H9 (cell line): ENCODE measurements at regions not wholly inside any gene's neighbourhood (a gene's known extent, or its start where the extent isn't known, plus 50 kb on each side); places are given as distances from the start of the nearest gene placed in this dataset.

ENCODE experiments used
- DNase-seq: peaks from one replicate; pipeline ENCODE4 v3.0.0-alpha.2; 2017
- H2AFZ ChIP-seq: one replicate; pipeline ENCODE4 v1.6.1; 2013; ENCODE audit warnings: mild to moderate bottlenecking, low read length, control low read depth, moderate library complexity
- H2AK5ac ChIP-seq: 2 replicates; pipeline ENCODE4 v1.6.1; 2013; ENCODE audit warnings: low read length, control low read depth, mixed read lengths; ENCODE audit not compliant: insufficient read length
- H2BK120ac ChIP-seq: one replicate; pipeline ENCODE4 v1.6.1; 2013; ENCODE audit warnings: low read depth, mild to moderate bottlenecking, low read length, control low read depth, inconsistent platforms; ENCODE audit not compliant: poor library complexity, severe bottlenecking
- H2BK12ac ChIP-seq: 2 replicates; pipeline ENCODE4 v1.6.1; 2013; ENCODE audit warnings: low read length, control low read depth, mixed read lengths, low read depth; ENCODE audit not compliant: insufficient read length
- H2BK15ac ChIP-seq: 2 replicates; pipeline ENCODE4 v1.6.1; 2013; ENCODE audit warnings: low read depth, low read length, control low read depth
- H2BK20ac ChIP-seq: one replicate; pipeline ENCODE4 v1.6.1; 2013; ENCODE audit warnings: low read depth, mild to moderate bottlenecking, low read length, control low read depth, inconsistent platforms; ENCODE audit not compliant: poor library complexity, severe bottlenecking
- H2BK5ac ChIP-seq: 2 replicates; pipeline ENCODE4 v1.6.1; 2013; ENCODE audit warnings: low read length, control low read depth, mixed read lengths; ENCODE audit not compliant: insufficient read length
- H3K14ac ChIP-seq: 2 replicates; pipeline ENCODE4 v1.6.1; 2013; ENCODE audit warnings: low read length, control low read depth; ENCODE audit not compliant: insufficient read depth
- H3K18ac ChIP-seq: 2 replicates; pipeline ENCODE4 v1.6.1; 2013; ENCODE audit warnings: low read depth, mild to moderate bottlenecking, mixed read lengths, low read length, control low read depth; ENCODE audit not compliant: insufficient read length
- H3K23ac ChIP-seq: 2 replicates; pipeline ENCODE4 v1.6.1; 2013; ENCODE audit warnings: low read length, control low read depth, mixed read lengths, low read depth; ENCODE audit not compliant: insufficient read length
- H3K23me2 ChIP-seq: 2 replicates; pipeline ENCODE4 v1.6.1; 2013; ENCODE audit warnings: low read depth, mild to moderate bottlenecking, mixed read lengths, low read length, control low read depth; ENCODE audit not compliant: insufficient read length, poor library complexity, severe bottlenecking
- H3K27ac ChIP-seq: 2 replicates; pipeline ENCODE4 v1.5.1; 2013; ENCODE audit warnings: low read length, control low read depth, mixed read lengths, low read depth; ENCODE audit not compliant: insufficient read length
- H3K27me3 ChIP-seq: 2 replicates; pipeline ENCODE4 v1.6.1; 2013; ENCODE audit warnings: low read length, control low read depth, inconsistent platforms; ENCODE audit not compliant: insufficient read depth
- H3K4ac ChIP-seq: 2 replicates; pipeline ENCODE4 v1.6.1; 2013; ENCODE audit warnings: low read depth, mild to moderate bottlenecking, control low read depth, inconsistent platforms, low read length, moderate library complexity
- H3K4me1 ChIP-seq: 2 replicates; pipeline ENCODE4 v1.6.1; 2013; ENCODE audit warnings: low read length, control low read depth, inconsistent platforms; ENCODE audit not compliant: insufficient read depth
- H3K4me2 ChIP-seq: 2 replicates; pipeline ENCODE4 v1.6.1; 2013; ENCODE audit warnings: low read length, control low read depth, mixed read lengths; ENCODE audit not compliant: insufficient read length, insufficient read depth
- H3K56ac ChIP-seq: 2 replicates; pipeline ENCODE4 v1.6.1; 2013; ENCODE audit warnings: low read depth, mild to moderate bottlenecking, mixed read lengths, low read length, control low read depth; ENCODE audit not compliant: insufficient read length
- H3K79me1 ChIP-seq: 2 replicates; pipeline ENCODE4 v1.6.1; 2013; ENCODE audit warnings: low read depth, mild to moderate bottlenecking, moderate library complexity, low read length, control low read depth, inconsistent platforms; ENCODE audit not compliant: insufficient read depth, poor library complexity, severe bottlenecking
- H3K79me2 ChIP-seq: 2 replicates; pipeline ENCODE4 v1.6.1; 2013; ENCODE audit warnings: low read length, control low read depth, inconsistent platforms; ENCODE audit not compliant: insufficient read depth
- H3K9ac ChIP-seq: 2 replicates; pipeline ENCODE4 v1.6.1; 2013; ENCODE audit warnings: low read length, control low read depth, mixed read lengths; ENCODE audit not compliant: insufficient read length; ENCODE audit errors: extremely low read depth
- H3K9me3 ChIP-seq: one replicate; pipeline ENCODE4 v1.6.1; 2013; ENCODE audit warnings: low read depth, low read length, inconsistent platforms; ENCODE audit not compliant: control insufficient read depth
- H3T11ph ChIP-seq: one replicate; pipeline ENCODE4 v1.6.1; 2013; ENCODE audit warnings: mild to moderate bottlenecking, low read length, control low read depth, inconsistent platforms
- H4K20me1 ChIP-seq: one replicate; pipeline ENCODE4 v1.6.1; 2013; ENCODE audit not compliant: control insufficient read depth, insufficient read length, insufficient read depth
- H4K5ac ChIP-seq: 2 replicates; pipeline ENCODE4 v1.6.1; 2013; ENCODE audit warnings: low read depth, mild to moderate bottlenecking, mixed read lengths, low read length, control low read depth; ENCODE audit not compliant: insufficient read length
- H4K8ac ChIP-seq: replicated peaks from 2 replicates; pipeline ENCODE4 v1.6.1; 2013; ENCODE audit warnings: low read length, control low read depth, mixed read lengths, low read depth; ENCODE audit not compliant: insufficient read length
- H4K91ac ChIP-seq: 2 replicates; pipeline ENCODE4 v1.6.1; 2013; ENCODE audit warnings: low read depth, mild to moderate bottlenecking, moderate library complexity, mixed read lengths, low read length, control low read depth; ENCODE audit not compliant: insufficient read length
- H3K27ac Mint-ChIP-seq, 3 experiments: 2 replicates in 2 of 3; 3 replicates in 1 of 3; pipeline ENCODE4 v1.8.0; 2020 to 2021; ENCODE audit warnings: mixed read lengths in 3 of 3, mild to moderate bottlenecking in 1 of 3, moderate library complexity in 1 of 3
- H3K27me3 Mint-ChIP-seq: 2 replicates; pipeline ENCODE4 v1.8.0; 2021; ENCODE audit warnings: low read depth, mild to moderate bottlenecking, moderate library complexity, mixed read lengths
- H3K36me3 Mint-ChIP-seq, 3 experiments: 2 replicates in 2 of 3; 3 replicates in 1 of 3; pipeline ENCODE4 v1.8.0; 2020 to 2021; ENCODE audit warnings: low read depth in 3 of 3, mixed read lengths in 3 of 3; ENCODE audit not compliant: insufficient read depth in 1 of 3
- H3K4me1 Mint-ChIP-seq, 2 experiments: 2 replicates each; pipeline ENCODE4 v1.8.0; 2020; ENCODE audit warnings: mixed read lengths in 2 of 2
- H3K4me3 Mint-ChIP-seq, 2 experiments: 2 replicates in 1 of 2; 3 replicates in 1 of 2; pipeline ENCODE4 v1.8.0; 2020 to 2021; ENCODE audit warnings: mild to moderate bottlenecking in 2 of 2, mixed read lengths in 2 of 2, moderate library complexity in 1 of 2
- H3K9me3 Mint-ChIP-seq, 2 experiments: 2 replicates in 1 of 2; 3 replicates in 1 of 2; pipeline ENCODE4 v1.8.0; 2020; ENCODE audit warnings: mild to moderate bottlenecking in 2 of 2, mixed read lengths in 2 of 2, moderate library complexity in 1 of 2
- CTCF ChIP-seq: fragments of 200-600 bp; sonication (generic); conservative IDR thresholded peaks from 3 replicates; pipeline ENCODE4 v1.8.0; 2021; ENCODE audit warnings: antibody characterized with exemption, mild to moderate bottlenecking
- WGBS: extraction: QIAGEN DNeasy Blood & Tissue Kit; methylation state at CpG from one replicate; pipeline ENCODE4 v1.1.7; 2013; ENCODE audit warnings: missing lambda C conversion rate, low lambda C conversion rate, mixed read lengths; ENCODE audit not compliant: insufficient read length; ENCODE audit errors: extremely low coverage; 5-methylcytosine and 5-hydroxymethylcytosine counted together

- no peaks in the 10 kb centered on the region for H3K9me3 ChIP-seq
- no peaks in the 10 kb centered on the region for H3K79me2 ChIP-seq
- peaks cover 0 to 3% of the 10 kb centered on the region in 2 experiments; a peak in 1 of 5 replicates for H3K9me3 Mint-ChIP-seq
- H2BK12ac ChIP-seq, result no peak overlapping the region
- no peaks in the 10 kb centered on the region for H3K23me2 ChIP-seq
- H3K36me3 Mint-ChIP-seq, result peaks cover 0 to 3% (median 0%) of the 10 kb centered on the region in 3 experiments; a peak in 3 of 7 replicates
- no peak overlapping the region for H4K5ac ChIP-seq
- H2AFZ ChIP-seq, result no peak overlapping the region
- no peak overlapping the region for H3K27ac Mint-ChIP-seq
- H3K4ac ChIP-seq, result no peak overlapping the region
- no peaks in the 10 kb centered on the region for H3K27me3 ChIP-seq
- H3K27ac ChIP-seq, result no peak overlapping the region
- no peak overlapping the region for H2BK20ac ChIP-seq
- H3K4me1 ChIP-seq, result no peaks in the 10 kb centered on the region
- no peak overlapping the region for H3K14ac ChIP-seq
- H3K4me3 Mint-ChIP-seq, result no peak overlapping the region
- no peak for DNase-seq
- H3K56ac ChIP-seq, result no peak overlapping the region
- WGBS, result no CpG with 5 or more reads among the region's 2 CpGs
- no peak overlapping the region for H2BK5ac ChIP-seq
- no peak overlapping the region for H4K8ac ChIP-seq
- no peak overlapping the region for H3K18ac ChIP-seq
- H2AK5ac ChIP-seq, result no peak overlapping the region
- H3K27me3 Mint-ChIP-seq, result no peaks in the 10 kb centered on the region; the same call in 1 of the 2 replicates
- no peak overlapping the region for H3K9ac ChIP-seq
- no peak overlapping the region for H4K91ac ChIP-seq
- H3K23ac ChIP-seq, result no peak overlapping the region
- no peak overlapping the region for H2BK120ac ChIP-seq
- TF ChIP-seq CTCF, result no peak
- no peak overlapping the region for H2BK15ac ChIP-seq
- H3K4me2 ChIP-seq, result no peak overlapping the region
- H3K79me1 ChIP-seq, result no peaks in the 10 kb centered on the region
- H4K20me1 ChIP-seq, result no peaks in the 10 kb centered on the region
- H3K4me1 Mint-ChIP-seq, result no peaks in the 10 kb centered on the region
- H3T11ph ChIP-seq, result no peak overlapping the region
These were observed 145.8 kb downstream of the AKAIN1 start for GRCh38 chr18:5051207-5051606.
